Trophoblast cell (in vitro differentiated cells and primary cell): ENCODE measurements at regions not wholly inside any gene's neighbourhood (a gene's known extent, or its start where the extent isn't known, plus 50 kb on each side); places are given as distances from the start of the nearest gene placed in this dataset.
A peak's percentile ranks its signal among the peaks of the same experiment; 100 is the strongest.
"Not testable (repeated sequence)": the region's sequence is repeated elsewhere in the genome, so short reads cannot be mapped to it uniquely, and the experiment has no call there.

Experiments used
- DNase-seq, 2 donors: peaks; one replicate each; pipeline ENCODE4 v3.0.0-alpha.2; 2016
- H2AFZ ChIP-seq: 2 replicates; pipeline ENCODE4 v1.6.1; 2013; ENCODE audit warnings: low read length, moderate library complexity, mild to moderate bottlenecking; ENCODE audit not compliant: insufficient read depth, poor library complexity
- H2AK5ac ChIP-seq: 2 replicates; pipeline ENCODE4 v1.6.1; 2013; ENCODE audit warnings: mild to moderate bottlenecking, low read length
- H2BK120ac ChIP-seq: 2 replicates; pipeline ENCODE4 v1.6.1; 2013; ENCODE audit warnings: low read length, mild to moderate bottlenecking, moderate library complexity; ENCODE audit not compliant: insufficient read depth, poor library complexity
- H2BK12ac ChIP-seq: 2 replicates; pipeline ENCODE4 v1.6.1; 2013; ENCODE audit warnings: mild to moderate bottlenecking, low read length, moderate library complexity
- H2BK5ac ChIP-seq: 2 replicates; pipeline ENCODE4 v1.6.1; 2013; ENCODE audit warnings: low read length, low read depth, moderate library complexity, mild to moderate bottlenecking; ENCODE audit not compliant: poor library complexity
- H3K14ac ChIP-seq: 2 replicates; pipeline ENCODE4 v1.6.1; 2013; ENCODE audit warnings: mild to moderate bottlenecking, low read length
- H3K18ac ChIP-seq: 2 replicates; pipeline ENCODE4 v1.6.1; 2013; ENCODE audit warnings: mild to moderate bottlenecking, low read length
- H3K23ac ChIP-seq: 2 replicates; pipeline ENCODE4 v1.6.1; 2013; ENCODE audit warnings: low read length
- H3K27ac ChIP-seq: 2 replicates; pipeline ENCODE4 v1.5.1; 2013; ENCODE audit warnings: low read depth, mild to moderate bottlenecking, inconsistent platforms, low read length, moderate library complexity
- H3K27me3 ChIP-seq: 2 replicates; pipeline ENCODE4 v1.6.1; 2013; ENCODE audit warnings: inconsistent platforms, mild to moderate bottlenecking, low read length, moderate library complexity; ENCODE audit not compliant: insufficient read depth
- H3K36me3 ChIP-seq, 2 experiments: 1 replicate in 1 of 2; 2 replicates in 1 of 2; pipeline ENCODE4 v1.6.1; 2013; ENCODE audit warnings: low read length in 2 of 2, mild to moderate bottlenecking in 2 of 2, moderate library complexity in 1 of 2; ENCODE audit not compliant: insufficient read depth in 2 of 2, control insufficient read depth in 1 of 2
- H3K4ac ChIP-seq: 2 replicates; pipeline ENCODE4 v1.6.1; 2013; ENCODE audit warnings: low read depth, mild to moderate bottlenecking, low read length, moderate library complexity
- H3K4me1 ChIP-seq, 2 experiments: 1 replicate in 1 of 2; 2 replicates in 1 of 2; pipeline ENCODE4 v1.6.1; 2013; ENCODE audit warnings: low read length in 2 of 2, mild to moderate bottlenecking in 2 of 2, moderate library complexity in 1 of 2; ENCODE audit not compliant: insufficient read depth in 2 of 2, control insufficient read depth in 1 of 2
- H3K4me2 ChIP-seq: 2 replicates; pipeline ENCODE4 v1.6.1; 2013; ENCODE audit warnings: inconsistent platforms, mild to moderate bottlenecking, low read length, moderate library complexity
- H3K4me3 ChIP-seq: 2 replicates; pipeline ENCODE4 v1.5.1; 2013; ENCODE audit warnings: mild to moderate bottlenecking, low read depth, low read length, inconsistent platforms
- H3K79me1 ChIP-seq: one replicate; pipeline ENCODE4 v1.6.1; 2013; ENCODE audit warnings: low read length
- H3K79me2 ChIP-seq: 2 replicates; pipeline ENCODE4 v1.6.1; 2013; ENCODE audit warnings: low read length, mild to moderate bottlenecking; ENCODE audit not compliant: control insufficient read depth, insufficient read depth, poor library complexity
- H3K9ac ChIP-seq: 2 replicates; pipeline ENCODE4 v1.6.1; 2013; ENCODE audit warnings: mild to moderate bottlenecking, low read length
- H3K9me3 ChIP-seq: 2 replicates; pipeline ENCODE4 v1.6.1; 2013; ENCODE audit warnings: low read depth, mild to moderate bottlenecking, control low read depth, inconsistent platforms, low read length; ENCODE audit not compliant: insufficient read depth
- H4K12ac ChIP-seq: 2 replicates; pipeline ENCODE4 v1.6.1; 2013; ENCODE audit warnings: low read depth, mild to moderate bottlenecking, low read length, moderate library complexity
- H4K8ac ChIP-seq: 2 replicates; pipeline ENCODE4 v1.6.1; 2013; ENCODE audit warnings: low read depth, mild to moderate bottlenecking, low read length, moderate library complexity
- H4K91ac ChIP-seq: one replicate; pipeline ENCODE4 v1.6.1; 2013; ENCODE audit warnings: low read depth, mild to moderate bottlenecking, low read length, moderate library complexity
- WGBS: extraction: QIAGEN DNeasy Blood & Tissue Kit; methylation state at CpG from one replicate; pipeline ENCODE4 v1.1.7; 2013; ENCODE audit warnings: missing lambda C conversion rate; ENCODE audit not compliant: insufficient read length, insufficient coverage; ENCODE audit errors: extremely low coverage; 5-methylcytosine and 5-hydroxymethylcytosine counted together

DNA sequence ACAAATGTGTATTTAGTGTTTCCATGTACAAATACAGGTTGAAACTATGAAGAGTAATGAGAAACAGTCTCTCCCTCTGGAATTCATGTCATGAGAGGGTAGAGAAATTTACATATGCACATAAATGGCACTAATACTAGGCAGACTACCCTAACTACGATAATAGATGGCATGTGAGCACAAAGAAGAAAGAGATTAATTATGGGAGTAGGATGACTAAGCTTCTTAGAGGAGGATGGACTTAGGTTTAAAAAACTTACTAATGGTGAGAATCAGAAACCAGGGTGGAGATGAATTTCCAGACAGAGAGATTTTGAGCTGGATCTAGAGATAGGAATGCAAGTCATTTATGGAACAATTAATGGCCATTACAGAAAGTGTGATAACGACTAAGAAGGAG, 225.3 kb upstream of the HTR1E start:
- H3K4me2 ChIP-seq = no peak overlapping the region
- no peak overlapping the region for H3K23ac ChIP-seq
- H3K27me3 ChIP-seq = no peaks in the 10 kb centered on the region
- no peak overlapping the region for H4K12ac ChIP-seq
- no peaks in the 10 kb centered on the region for H3K9me3 ChIP-seq
- H3K4me3 ChIP-seq = no peak overlapping the region
- H2BK120ac ChIP-seq = no peak overlapping the region
- no peak overlapping the region for H4K91ac ChIP-seq
- no peak overlapping the region for H2AK5ac ChIP-seq
- H3K79me1 ChIP-seq = peaks cover 9% of the 10 kb centered on the region
- WGBS = no CpG with 5 or more reads among the region's 2 CpGs
- no peak overlapping the region for H3K27ac ChIP-seq
- H3K9ac ChIP-seq = no peak overlapping the region
- H2AFZ ChIP-seq = no peak overlapping the region
- H3K14ac ChIP-seq = no peak overlapping the region
- no peak overlapping the region for H2BK5ac ChIP-seq
- peaks cover 0 to 1% of the 10 kb centered on the region in 2 experiments for H3K4me1 ChIP-seq
- H3K18ac ChIP-seq = no peak overlapping the region
- no peaks in the 10 kb centered on the region for H3K36me3 ChIP-seq
- DNase-seq = no peak
- no peak overlapping the region for H3K4ac ChIP-seq
- H3K79me2 ChIP-seq = no peaks in the 10 kb centered on the region
- H4K8ac ChIP-seq = no peak overlapping the region
- no peak overlapping the region for H2BK12ac ChIP-seq

GRCh38 chr6:86707545-86708120, 229.7 kb upstream of the HTR1E start:
- no peak for DNase-seq
- Histone ChIP-seq H3K4ac (no peak overlapping the region), H3K36me3 (no peaks in the 10 kb centered on the region), H3K9me3 (no peaks in the 10 kb centered on the region), H2BK120ac (no peak overlapping the region), H2BK12ac (peak overlapping the region; percentile 92), H2AFZ (no peak overlapping the region), H4K12ac (no peak overlapping the region), H3K79me2 (no peaks in the 10 kb centered on the region), H4K8ac (no peak overlapping the region), H3K14ac (no peak overlapping the region), H3K18ac (no peak overlapping the region), H3K9ac (no peak overlapping the region), H3K23ac (no peak overlapping the region), H2BK5ac (no peak overlapping the region), H3K27me3 (no peaks in the 10 kb centered on the region), H3K79me1 (peaks cover 1% of the 10 kb centered on the region), H3K4me1 (peaks cover 3% of the 10 kb centered on the region in 2 experiments), H3K4me2 (no peak overlapping the region), H4K91ac (no peak overlapping the region), H3K27ac (no peak overlapping the region), H3K4me3 (no peak overlapping the region), H2AK5ac (no peak overlapping the region)
- no CpG with 5 or more reads among the region's 2 CpGs for WGBS

- WGBS = no CpG with 5 or more reads among the region's 4 CpGs
- Histone ChIP-seq H3K9ac (no peak overlapping the region), H4K8ac (no peak overlapping the region), H3K27me3 (no peaks in the 10 kb centered on the region), H3K18ac (no peak overlapping the region), H2AK5ac (no peak overlapping the region), H3K14ac (no peak overlapping the region), H2BK5ac (no peak overlapping the region), H3K27ac (no peak overlapping the region), H4K91ac (no peak overlapping the region), H3K4me1 (peaks cover 3% of the 10 kb centered on the region in 2 experiments), H2BK12ac (no peak overlapping the region), H3K4ac (no peak overlapping the region), H3K36me3 (no peaks in the 10 kb centered on the region), H2AFZ (no peak overlapping the region), H3K79me1 (peaks cover 1% of the 10 kb centered on the region), H3K23ac (no peak overlapping the region), H3K4me2 (no peak overlapping the region), H2BK120ac (no peak overlapping the region), H3K4me3 (no peak overlapping the region), H3K9me3 (no peaks in the 10 kb centered on the region), H4K12ac (no peak overlapping the region), H3K79me2 (no peaks in the 10 kb centered on the region)
- peak; percentile 49 to 68 for DNase-seq
These were observed 230.9 kb upstream of the HTR1E start for GRCh38 chr6:86706449-86706848.

DNA sequence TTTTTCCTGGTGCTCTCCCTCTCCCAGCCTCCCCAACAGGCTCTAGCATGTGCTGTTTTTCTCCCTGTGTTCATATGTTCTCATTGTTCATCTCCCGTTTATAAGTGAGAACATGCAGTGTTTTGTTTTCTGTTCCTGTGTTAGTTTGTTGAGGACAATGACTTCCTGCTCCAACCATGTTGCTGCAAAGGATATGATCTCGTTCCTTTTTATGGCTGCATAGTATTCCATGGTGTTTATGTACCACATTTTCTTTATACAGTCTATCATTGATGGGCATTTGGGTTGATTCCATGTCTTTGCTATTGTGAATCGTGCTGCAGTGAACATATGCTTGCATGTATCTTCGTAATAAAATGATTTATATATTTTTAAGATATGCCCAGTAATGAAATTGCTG, 236.1 kb upstream of the HTR1E start:
- H4K91ac ChIP-seq, DNase-seq, H3K27me3 ChIP-seq, H3K4me1 ChIP-seq, H3K27ac ChIP-seq, H2AK5ac ChIP-seq, H3K18ac ChIP-seq, H3K4me3 ChIP-seq, H2BK120ac ChIP-seq, H3K9me3 ChIP-seq, H3K23ac ChIP-seq, H2AFZ ChIP-seq, H4K12ac ChIP-seq, H2BK5ac ChIP-seq, H3K36me3 ChIP-seq, H4K8ac ChIP-seq, H3K4ac ChIP-seq, H3K79me1 ChIP-seq, H2BK12ac ChIP-seq, H3K79me2 ChIP-seq, H3K14ac ChIP-seq, H3K9ac ChIP-seq, H3K4me2 ChIP-seq: not testable (repeated sequence)
- WGBS = no CpG with 5 or more reads among the region's 4 CpGs
